PC-3 (cell line): ENCODE measurements at regions not wholly inside any gene's neighbourhood (a gene's known extent, or its start where the extent isn't known, plus 50 kb on each side); places are given as distances from the start of the nearest gene placed in this dataset.

Experiments
- ATAC-seq: fragments of 200-7000 bp; cut with Tn5 transposase; 2 replicates; pipeline ENCODE4 v1.9.1; 2020; ENCODE audit warnings: mild to moderate bottlenecking, moderate library complexity
- BruUV-seq: library from RNA; stranded (reverse); fragments of 400-500 nt; replicated peaks from 2 replicates; lab custom pipeline; 2021; lab: Mats Ljungman, UMichigan
- CTCF ChIA-PET: fragments of 300-600 bp; sonication (Branson Sonifier 250); formaldehyde crosslinking; loops from one replicate; lab custom pipeline; 2022; ENCODE audit warnings: antibody characterized with exemption; lab: Charles Lee
- POLR2A ChIA-PET: fragments of 300-600 bp; sonication (Branson Sonifier 250); formaldehyde crosslinking; loops from one replicate; lab custom pipeline; 2022; ENCODE audit warnings: antibody characterized with exemption; ENCODE audit not compliant: unreplicated experiment; lab: Charles Lee
- DNase-seq: peaks from one replicate; pipeline ENCODE4 v3.0.0-alpha.2; 2015
- H2AFZ ChIP-seq: fragments of 300-600 bp; sonication (generic); 2 replicates; pipeline ENCODE4 v1.6.0; 2016; ENCODE audit warnings: antibody characterized with exemption, low read length
- H3F3A ChIP-seq: fragments of 300-600 bp; sonication (generic); one replicate; pipeline ENCODE4 v1.6.0; 2017; ENCODE audit warnings: antibody characterized with exemption, low read length, control low read depth, mild to moderate bottlenecking; ENCODE audit not compliant: unreplicated experiment
- H3K27ac ChIP-seq: fragments of 300-600 bp; sonication (generic); 2 replicates; pipeline ENCODE4 v1.5.1; 2016; ENCODE audit warnings: mild to moderate bottlenecking, low read length
- H3K27me3 ChIP-seq: fragments of 300-600 bp; sonication (generic); 2 replicates; pipeline ENCODE4 v1.6.1; 2016; ENCODE audit warnings: low read length, mixed read lengths
- H3K36me3 ChIP-seq: fragments of 300-600 bp; sonication (generic); 2 replicates; pipeline ENCODE4 v1.6.1; 2016; ENCODE audit warnings: low read depth, mixed run types, low read length, mixed read lengths
- H3K4me1 ChIP-seq: fragments of 300-600 bp; sonication (generic); 2 replicates; pipeline ENCODE4 v1.5.1; 2016; ENCODE audit warnings: low read length; ENCODE audit not compliant: insufficient read depth
- H3K4me2 ChIP-seq: fragments of 300-600 bp; sonication (generic); 2 replicates; pipeline ENCODE4 v1.6.0; 2016; ENCODE audit warnings: low read length
- H3K4me3 ChIP-seq: fragments of 300-600 bp; sonication (generic); 2 replicates; pipeline ENCODE4 v1.5.1; 2016; ENCODE audit warnings: mild to moderate bottlenecking, low read length, mixed read lengths
- H3K79me2 ChIP-seq: fragments of 300-600 bp; sonication (generic); 2 replicates; pipeline ENCODE4 v1.6.1; 2017; ENCODE audit warnings: low read length, mixed read lengths
- H3K9ac ChIP-seq: fragments of 300-600 bp; sonication (generic); 2 replicates; pipeline ENCODE4 v1.6.0; 2016; ENCODE audit warnings: mild to moderate bottlenecking, low read length
- H3K9me2 ChIP-seq: fragments of 300-600 bp; sonication (generic); replicated peaks from 2 replicates; pipeline ENCODE4 v1.6.1; 2016; ENCODE audit warnings: mixed run types, low read length, mixed read lengths
- H3K9me3 ChIP-seq: fragments of 300-600 bp; sonication (generic); 2 replicates; pipeline ENCODE4 v1.6.1; 2016; ENCODE audit warnings: low read length, mixed read lengths
- H4K20me1 ChIP-seq: fragments of 300-600 bp; sonication (generic); 2 replicates; pipeline ENCODE4 v1.6.1; 2016; ENCODE audit warnings: low read length, mixed read lengths
- CTCF ChIP-seq: fragments of 300-600 bp; sonication (generic); conservative IDR thresholded peaks from 2 replicates; pipeline ENCODE4 v1.5.1; 2017; ENCODE audit warnings: antibody characterized with exemption, low read depth, mild to moderate bottlenecking, low read length
- EZH2 ChIP-seq: fragments of 300-600 bp; sonication (generic); IDR thresholded peaks from one replicate; pipeline ENCODE4 v1.6.1; 2017; ENCODE audit warnings: antibody characterized with exemption, mild to moderate bottlenecking, low read length; ENCODE audit not compliant: unreplicated experiment
- EZH2phosphoT487 ChIP-seq: fragments of 300-600 bp; sonication (generic); IDR thresholded peaks from 2 replicates; pipeline ENCODE4 v1.6.1; 2018; ENCODE audit warnings: mild to moderate bottlenecking, antibody characterized with exemption, low read length, borderline replicate concordance
- intact Hi-C: fragments of 100-400 bp; cut with micrococcal nuclease; formaldehyde crosslinking; loops from 2 replicates; pipeline ENCODE4 v1.9.0; 2023

- H3K9me2 ChIP-seq: no peaks in the 10 kb centered on the region
- no peaks in the 10 kb centered on the region for H3K36me3 ChIP-seq
- no peak overlapping the region for H2AFZ ChIP-seq
- POLR2A ChIA-PET: no interaction called here
- H3K27me3 ChIP-seq: no peaks in the 10 kb centered on the region
- H3K9me3 ChIP-seq: no peaks in the 10 kb centered on the region
- BruUV-seq: no TSS peak
- CTCF ChIA-PET: no interaction called here
- H3K79me2 ChIP-seq: no peaks in the 10 kb centered on the region
- H3K4me2 ChIP-seq: no peak overlapping the region
- H3K27ac ChIP-seq: no peak overlapping the region
- ATAC-seq: no peak
- DNase-seq: no peak
- intact Hi-C loops: no loop called here
- no peaks in the 10 kb centered on the region for H3F3A ChIP-seq
- H3K9ac ChIP-seq: no peak overlapping the region
- TF ChIP-seq EZH2phosphoT487: no peak
- peaks cover 14% of the 10 kb centered on the region for H3K4me1 ChIP-seq
- no peak overlapping the region for H3K4me3 ChIP-seq
- H4K20me1 ChIP-seq: peaks cover 4% of the 10 kb centered on the region; the same call in 1 of the 2 replicates
Measured at GRCh38 chr9:96033896-96034295, 158.4 kb downstream of the ERCC6L2 start.

DNA sequence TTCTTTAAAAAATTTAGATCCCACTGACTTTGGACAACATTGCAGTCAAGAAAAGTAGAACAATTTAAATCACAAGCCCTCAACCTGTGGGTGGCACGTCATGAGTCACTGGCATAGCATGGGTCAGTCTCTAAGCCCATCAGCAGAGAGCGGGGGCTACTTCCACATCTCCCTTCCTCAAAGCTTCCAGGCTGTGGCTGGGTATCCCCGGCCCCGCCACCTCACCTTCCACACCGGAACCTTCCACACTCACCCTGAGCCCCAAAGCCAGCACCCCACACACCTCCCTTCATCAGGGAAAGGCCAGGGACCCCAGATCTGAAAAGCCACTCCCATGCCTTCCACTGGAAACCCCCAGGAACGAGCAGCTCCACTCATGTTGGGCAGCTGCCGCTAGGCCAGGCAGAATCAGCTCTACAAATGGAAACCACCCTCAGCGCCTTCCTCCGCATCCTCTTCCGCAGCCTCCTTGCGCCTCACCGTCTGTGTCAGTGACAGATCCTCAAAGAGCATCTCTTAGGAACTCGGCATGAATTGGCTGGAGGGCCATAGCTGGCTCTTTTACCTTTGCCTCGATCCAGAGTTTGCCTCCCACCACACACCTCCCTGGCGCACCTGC is 156.5 kb downstream of the ERCC6L2 start:
- Histone ChIP-seq H3K36me3 (no peaks in the 10 kb centered on the region), H3K9me2 (no peaks in the 10 kb centered on the region), H3K9me3 (no peaks in the 10 kb centered on the region), H3K4me2 (peak overlapping the region; percentile 34; the same call in 1 of the 2 replicates), H3K4me1 (peaks cover 14% of the 10 kb centered on the region), H3K27me3 (no peaks in the 10 kb centered on the region), H3K27ac (peak overlapping the region; percentile 37; the same call in 1 of the 2 replicates), H3K9ac (no peak overlapping the region), H2AFZ (no peak overlapping the region), H3F3A (no peaks in the 10 kb centered on the region), H4K20me1 (peaks cover 4% of the 10 kb centered on the region; the same call in 1 of the 2 replicates), H3K79me2 (no peaks in the 10 kb centered on the region), H3K4me3 (no peak overlapping the region)
- POLR2A ChIA-PET: no interaction called here
- DNase-seq (no peak), ATAC-seq (peak; percentile 22; the same call in 1 of the 2 replicates)
- CTCF ChIA-PET: no interaction called here
- BruUV-seq: no TSS peak
- no peak for TF ChIP-seq EZH2phosphoT487
- no peak for TF ChIP-seq EZH2
- no peak for TF ChIP-seq CTCF
- intact Hi-C loops: no loop called here

GRCh38 chr9:96031366-96031824 is 155.9 kb downstream of the ERCC6L2 start:
- Histone ChIP-seq H3K9me3 (no peaks in the 10 kb centered on the region), H3F3A (no peaks in the 10 kb centered on the region), H3K27ac (peak overlapping the region; percentile 37; the same call in 1 of the 2 replicates), H3K4me3 (no peak overlapping the region), H3K4me1 (peaks cover 14% of the 10 kb centered on the region), H3K36me3 (no peaks in the 10 kb centered on the region), H3K27me3 (no peaks in the 10 kb centered on the region), H3K4me2 (peak overlapping the region; percentile 34), H2AFZ (no peak overlapping the region), H4K20me1 (peaks cover 4% of the 10 kb centered on the region; the same call in 1 of the 2 replicates), H3K9me2 (no peaks in the 10 kb centered on the region), H3K79me2 (no peaks in the 10 kb centered on the region), H3K9ac (no peak overlapping the region)
- no peak for TF ChIP-seq EZH2
- TF ChIP-seq EZH2phosphoT487: no peak
- no peak for TF ChIP-seq CTCF
- DNase-seq (peak; percentile 91), ATAC-seq (peak; percentile 87)
- BruUV-seq: no TSS peak
- ChIA-PET CTCF (no interaction called here), POLR2A (no interaction called here)
- intact Hi-C loops: no loop called here
